ENCODE measurements at regions not wholly inside any gene's neighbourhood (a gene's known extent, or its start where the extent isn't known, plus 50 kb on each side); places are given as distances from the start of the nearest gene placed in this dataset.
"Not testable (repeated sequence)": the region's sequence is repeated elsewhere in the genome, so short reads cannot be mapped to it uniquely, and the experiment has no call there.

- TF ChIP-seq CTCF (IDR thresholded peaks at IDR 0.05; ENCODE audit: control insufficient read depth, extremely low read depth, insufficient read depth): no peak
- DNase-seq (ENCODE audit: low read depth): no peak
- H3K4me3 ChIP-seq (ENCODE audit: low read depth, low read length): no peak overlapping the region
Measured at GRCh38 chr1:178672434-178672833, 52.6 kb upstream of the RALGPS2 start.

DNA sequence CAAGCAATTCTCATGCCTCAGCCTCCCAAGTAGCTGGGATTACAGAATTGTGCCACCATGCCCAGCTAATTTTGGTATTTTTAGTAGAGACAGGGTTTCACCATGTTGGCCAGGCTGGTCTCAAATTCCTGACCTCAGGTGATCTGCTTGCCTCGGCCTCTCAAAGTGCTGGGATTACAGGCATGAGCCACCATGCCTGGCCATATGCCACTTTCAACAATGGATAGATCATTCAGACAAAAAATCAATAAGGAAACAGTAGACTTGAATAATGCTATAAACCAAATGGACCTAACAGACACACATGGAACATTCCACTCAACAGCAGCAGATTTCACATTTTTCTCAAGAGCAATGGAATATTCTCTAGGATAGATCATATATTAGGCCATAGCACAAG is 50.5 kb upstream of the RALGPS2 start:
- not testable (repeated sequence) for DNase-seq (ENCODE audit: low read depth)

More for the DNA sequence above, 50.5 kb upstream of the RALGPS2 start:
- not testable (repeated sequence) for H3K4me3 ChIP-seq (ENCODE audit: low read depth, low read length)

Data from LNCaP clone FGC (cell line).